GM23248 (cell line): ENCODE measurements at regions not wholly inside any gene's neighbourhood (a gene's known extent, or its start where the extent isn't known, plus 50 kb on each side); places are given as distances from the start of the nearest gene placed in this dataset.

Experiments used
- DNase-seq: peaks from one replicate; pipeline ENCODE4 v3.0.0-alpha.2; 2015
- H2AFZ ChIP-seq: fragments of 200-600 bp; sonication (generic); 2 replicates; pipeline ENCODE4 v1.6.1; 2016; ENCODE audit warnings: antibody characterized with exemption
- H3F3A ChIP-seq: fragments of 200-600 bp; sonication (generic); 2 replicates; pipeline ENCODE4 v1.6.1; 2016; ENCODE audit warnings: mild to moderate bottlenecking, antibody characterized with exemption, mixed run types; ENCODE audit not compliant: insufficient read depth
- H3K27ac ChIP-seq: fragments of 200-600 bp; sonication (generic); 2 replicates; pipeline ENCODE4 v1.5.1; 2016; ENCODE audit warnings: mild to moderate bottlenecking
- H3K27me3 ChIP-seq: fragments of 200-600 bp; sonication (generic); replicated peaks from 2 replicates; pipeline ENCODE4 v1.6.1; 2016; ENCODE audit warnings: mild to moderate bottlenecking; ENCODE audit not compliant: insufficient read depth
- H3K36me3 ChIP-seq: fragments of 200-600 bp; sonication (generic); 2 replicates; pipeline ENCODE4 v1.6.1; 2016; ENCODE audit warnings: low read depth, mild to moderate bottlenecking
- H3K4me1 ChIP-seq: fragments of 200-600 bp; sonication (generic); 2 replicates; pipeline ENCODE4 v1.6.1; 2016; ENCODE audit warnings: mild to moderate bottlenecking; ENCODE audit not compliant: insufficient read depth
- H3K4me2 ChIP-seq: fragments of 200-600 bp; sonication (generic); one replicate; pipeline ENCODE4 v1.6.1; 2016; ENCODE audit warnings: mild to moderate bottlenecking; ENCODE audit not compliant: unreplicated experiment
- H3K4me3 ChIP-seq: fragments of 200-600 bp; sonication (generic); 2 replicates; pipeline ENCODE4 v1.5.1; 2016; ENCODE audit warnings: mild to moderate bottlenecking
- H3K79me2 ChIP-seq: fragments of 200-600 bp; sonication (generic); 2 replicates; pipeline ENCODE4 v1.6.1; 2016; ENCODE audit warnings: mild to moderate bottlenecking; ENCODE audit not compliant: insufficient read depth
- H3K9ac ChIP-seq: fragments of 200-600 bp; sonication (generic); 2 replicates; pipeline ENCODE4 v1.6.1; 2016; ENCODE audit warnings: mild to moderate bottlenecking
- H3K9me2 ChIP-seq: fragments of 200-600 bp; sonication (generic); 2 replicates; pipeline ENCODE4 v1.6.1; 2016; ENCODE audit warnings: mixed run types, mild to moderate bottlenecking, moderate library complexity; ENCODE audit not compliant: insufficient read depth
- H3K9me3 ChIP-seq: fragments of 200-600 bp; sonication (generic); one replicate; pipeline ENCODE4 v1.6.1; 2017; ENCODE audit warnings: low read depth
- H4K20me1 ChIP-seq: fragments of 200-600 bp; sonication (generic); 2 replicates; pipeline ENCODE4 v1.6.0; 2016; ENCODE audit not compliant: insufficient read depth
- EZH2 ChIP-seq: fragments of 200-600 bp; sonication (generic); IDR thresholded peaks from 2 replicates; pipeline ENCODE4 v1.6.1; 2018; ENCODE audit warnings: antibody characterized with exemption, mild to moderate bottlenecking; ENCODE audit not compliant: insufficient read depth, poor library complexity, severe bottlenecking
- EZH2phosphoT487 ChIP-seq: fragments of 200-600 bp; sonication (generic); IDR thresholded peaks from 2 replicates; pipeline ENCODE4 v1.6.1; 2018; ENCODE audit warnings: antibody characterized with exemption, moderate library complexity, mild to moderate bottlenecking, low read depth; ENCODE audit not compliant: insufficient read depth
- WGBS, 2 experiments: methylation state at CpG; one replicate each; pipeline ENCODE4 v1.1.6; 2015 to 2017; ENCODE audit warnings: low lambda C conversion rate in 2 of 2, low coverage in 1 of 2; ENCODE audit errors: missing lambda C conversion rate in 2 of 2; 5-methylcytosine and 5-hydroxymethylcytosine counted together
- in situ Hi-C: fragments of 300-500 bp; cut with MboI; formaldehyde crosslinking; loops from 2 replicates; pipeline ENCODE4 v1.15.0; 2020

- Histone ChIP-seq H3K27ac (no peak overlapping the region), H3K4me3 (no peak overlapping the region), H3K79me2 (no peaks in the 10 kb centered on the region), H3K4me1 (no peaks in the 10 kb centered on the region), H3K4me2 (no peak overlapping the region), H3K27me3 (peaks cover 7% of the 10 kb centered on the region; the same call in 1 of the 2 replicates), H3K9ac (no peak overlapping the region), H3F3A (no peaks in the 10 kb centered on the region), H4K20me1 (no peaks in the 10 kb centered on the region), H3K9me3 (no peaks in the 10 kb centered on the region), H3K9me2 (no peaks in the 10 kb centered on the region), H3K36me3 (no peaks in the 10 kb centered on the region), H2AFZ (no peak overlapping the region)
- TF ChIP-seq EZH2phosphoT487 (no peak), EZH2 (no peak)
- in situ Hi-C loops: no loop called here
- no peak for DNase-seq
- WGBS, 2 experiments: 60 to 61% methylated on average over 5 of the region's 5 CpGs
These were observed 69.7 kb upstream of the KL start for GRCh38 chr13:32946558-32946957.

- 47 to 61% methylated on average over 8 of the region's 8 CpGs for WGBS, 2 experiments
- no peaks in the 10 kb centered on the region for H3K9me2 ChIP-seq
These were observed 68.6 kb upstream of the KL start for GRCh38 chr13:32947411-32948276.

GRCh38 chr13:32949820-32950219, 66.4 kb upstream of the KL start:
- 25 to 35% methylated on average over 2 of the region's 2 CpGs for WGBS, 2 experiments
- Histone ChIP-seq H3K4me1 (no peaks in the 10 kb centered on the region), H3K4me3 (no peak overlapping the region), H3K9me3 (no peaks in the 10 kb centered on the region), H3K9me2 (no peaks in the 10 kb centered on the region), H3K4me2 (no peak overlapping the region), H3K36me3 (no peaks in the 10 kb centered on the region), H4K20me1 (no peaks in the 10 kb centered on the region), H2AFZ (no peak overlapping the region), H3K9ac (no peak overlapping the region), H3F3A (no peaks in the 10 kb centered on the region), H3K27me3 (peaks cover 7% of the 10 kb centered on the region; the same call in 1 of the 2 replicates), H3K79me2 (no peaks in the 10 kb centered on the region), H3K27ac (no peak overlapping the region)
- TF ChIP-seq EZH2: no peak
- no peak for TF ChIP-seq EZH2phosphoT487
- no peak for DNase-seq
- in situ Hi-C loops: no loop called here

More at GRCh38 chr13:32947411-32948276, 68.6 kb upstream of the KL start:
- DNase-seq: no peak
- Histone ChIP-seq H3K36me3 (no peaks in the 10 kb centered on the region), H4K20me1 (no peaks in the 10 kb centered on the region), H3F3A (no peaks in the 10 kb centered on the region), H3K27me3 (peaks cover 7% of the 10 kb centered on the region; the same call in 1 of the 2 replicates), H3K4me1 (no peaks in the 10 kb centered on the region), H2AFZ (no peak overlapping the region), H3K27ac (no peak overlapping the region), H3K9me3 (no peaks in the 10 kb centered on the region), H3K79me2 (no peaks in the 10 kb centered on the region), H3K4me3 (no peak overlapping the region), H3K9ac (no peak overlapping the region), H3K4me2 (no peak overlapping the region)
- TF ChIP-seq EZH2phosphoT487: no peak
- no peak for TF ChIP-seq EZH2
- in situ Hi-C loops: no loop called here

- no peak overlapping the region for H2AFZ ChIP-seq
- H3F3A ChIP-seq: no peaks in the 10 kb centered on the region
- H3K36me3 ChIP-seq: no peaks in the 10 kb centered on the region
- peaks cover 7% of the 10 kb centered on the region; the same call in 1 of the 2 replicates for H3K27me3 ChIP-seq
- no peaks in the 10 kb centered on the region for H3K79me2 ChIP-seq
- no peak overlapping the region for H3K4me3 ChIP-seq
- no peaks in the 10 kb centered on the region; the same call in 1 of the 2 replicates for H3K4me1 ChIP-seq
- DNase-seq: no peak
- no peak overlapping the region for H3K4me2 ChIP-seq
- TF ChIP-seq EZH2: no peak
- TF ChIP-seq EZH2phosphoT487: no peak
- H3K9me2 ChIP-seq: no peaks in the 10 kb centered on the region
- no peak overlapping the region for H3K27ac ChIP-seq
- H3K9me3 ChIP-seq: no peaks in the 10 kb centered on the region
- 32 to 40% methylated on average over 1 of the region's 1 CpG for WGBS, 2 experiments
- no peak overlapping the region for H3K9ac ChIP-seq
- in situ Hi-C loops: no loop called here
- no peaks in the 10 kb centered on the region for H4K20me1 ChIP-seq
These were observed 64.6 kb upstream of the KL start for GRCh38 chr13:32951580-32951979.
